ENCODE measurements at regions not wholly inside any gene's neighbourhood (a gene's known extent, or its start where the extent isn't known, plus 50 kb on each side); places are given as distances from the start of the nearest gene placed in this dataset.

DNA sequence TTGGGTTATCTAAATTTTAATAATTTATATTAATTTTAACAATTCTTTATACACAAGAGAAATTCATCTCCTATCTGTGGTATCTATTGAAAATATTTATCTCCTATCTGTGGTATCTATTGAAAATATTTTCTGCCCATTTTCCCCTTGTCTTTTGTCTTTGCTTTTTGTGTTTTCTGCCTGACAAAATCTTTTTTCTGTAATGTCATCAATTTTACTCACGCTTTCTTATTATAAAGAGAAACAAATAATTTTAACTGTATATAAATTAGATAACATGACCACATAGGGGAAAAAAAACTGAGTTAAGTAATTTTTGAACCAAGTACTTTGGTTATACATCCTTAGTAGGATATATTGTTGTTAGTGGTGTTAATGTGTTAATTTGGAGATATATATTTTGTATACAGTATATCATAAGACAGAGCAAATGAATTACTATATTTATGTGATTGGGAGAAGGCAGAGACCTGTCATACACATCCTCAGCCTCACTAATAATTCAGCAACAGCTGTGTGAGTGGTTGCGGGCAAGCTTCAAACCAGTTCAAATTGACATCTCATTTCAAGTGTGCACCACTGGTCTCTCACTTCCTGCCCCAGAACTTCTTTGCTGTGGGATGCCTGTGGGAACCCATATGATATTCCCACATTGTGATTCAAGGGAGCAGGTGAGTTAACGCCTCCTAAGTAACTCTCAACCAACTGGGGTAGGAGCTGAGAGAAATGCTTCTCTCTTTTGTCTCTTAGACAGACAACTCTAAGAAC lies 292.4 kb downstream of the SP3 start:
- TF ChIP-seq, protein P1, sequence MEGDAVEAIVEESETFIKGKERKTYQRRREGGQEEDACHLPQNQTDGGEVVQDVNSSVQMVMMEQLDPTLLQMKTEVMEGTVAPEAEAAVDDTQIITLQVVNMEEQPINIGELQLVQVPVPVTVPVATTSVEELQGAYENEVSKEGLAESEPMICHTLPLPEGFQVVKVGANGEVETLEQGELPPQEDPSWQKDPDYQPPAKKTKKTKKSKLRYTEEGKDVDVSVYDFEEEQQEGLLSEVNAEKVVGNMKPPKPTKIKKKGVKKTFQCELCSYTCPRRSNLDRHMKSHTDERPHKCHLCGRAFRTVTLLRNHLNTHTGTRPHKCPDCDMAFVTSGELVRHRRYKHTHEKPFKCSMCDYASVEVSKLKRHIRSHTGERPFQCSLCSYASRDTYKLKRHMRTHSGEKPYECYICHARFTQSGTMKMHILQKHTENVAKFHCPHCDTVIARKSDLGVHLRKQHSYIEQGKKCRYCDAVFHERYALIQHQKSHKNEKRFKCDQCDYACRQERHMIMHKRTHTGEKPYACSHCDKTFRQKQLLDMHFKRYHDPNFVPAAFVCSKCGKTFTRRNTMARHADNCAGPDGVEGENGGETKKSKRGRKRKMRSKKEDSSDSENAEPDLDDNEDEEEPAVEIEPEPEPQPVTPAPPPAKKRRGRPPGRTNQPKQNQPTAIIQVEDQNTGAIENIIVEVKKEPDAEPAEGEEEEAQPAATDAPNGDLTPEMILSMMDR (IDR thresholded peaks at IDR 0.05): no peak
- TF ChIP-seq POLR2AphosphoS5 (IDR thresholded peaks at IDR 0.05; ENCODE audit: insufficient read depth in 1 of 2, low read depth in 1 of 2): no peak

Measured in vagina (tissue), 2 donors.